Hypothalamus (tissue), 51 donors: ENCODE measurements at regions not wholly inside any gene's neighbourhood (a gene's known extent, or its start where the extent isn't known, plus 50 kb on each side); places are given as distances from the start of the nearest gene placed in this dataset.
A peak's percentile ranks its signal among the peaks of the same experiment; 100 is the strongest.
"Not testable (repeated sequence)": the region's sequence is repeated elsewhere in the genome, so short reads cannot be mapped to it uniquely, and the experiment has no call there.

Experiments
- DNase-seq, 51 donors: peaks; one replicate each; lab custom pipeline; 2025; lab: John Stamatoyannopoulos, UW

DNA sequence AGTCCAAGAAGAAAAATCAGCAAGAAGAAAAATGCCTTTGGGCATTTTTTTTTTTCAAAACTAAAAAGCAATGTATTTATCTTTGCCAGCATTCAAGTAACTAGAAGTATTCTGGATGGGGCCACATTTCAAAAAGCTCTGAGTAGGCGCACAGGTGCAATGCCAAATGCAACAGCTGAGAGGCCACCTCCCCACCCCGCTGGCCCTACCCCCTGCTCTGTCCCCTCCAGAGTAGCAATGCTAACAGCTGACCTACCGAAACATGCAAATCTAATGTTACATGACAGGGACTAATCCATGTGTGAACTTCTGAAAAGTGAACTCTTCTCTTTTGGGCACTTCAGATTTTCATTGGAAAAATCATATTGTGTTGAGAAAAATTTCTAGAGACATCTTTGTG, 153.7 kb upstream of the SLC38A2 start:
- no peak for DNase-seq

DNA sequence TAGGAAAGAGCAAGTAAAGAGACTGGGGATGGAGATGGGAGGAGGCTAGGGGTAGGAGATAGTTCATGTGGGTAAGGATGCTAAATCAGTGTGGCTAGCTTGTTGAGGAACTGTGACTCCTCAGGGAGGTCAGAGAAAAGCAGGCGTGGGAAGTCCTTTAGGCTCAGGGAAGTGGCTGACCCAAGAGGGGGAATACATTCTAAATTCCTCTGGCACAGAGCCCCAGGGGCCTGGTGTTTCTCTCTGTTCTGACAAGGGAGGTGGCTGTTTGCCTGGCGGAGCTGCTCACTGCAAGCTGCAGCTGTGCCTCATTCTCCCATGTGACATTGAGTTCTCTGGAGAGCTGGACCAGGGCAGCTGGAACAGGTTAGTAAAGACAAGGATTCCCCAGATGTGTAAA, 152.2 kb upstream of the SLC38A2 start:
- peak in 2 of 51 donors; percentile 1 for DNase-seq

DNA sequence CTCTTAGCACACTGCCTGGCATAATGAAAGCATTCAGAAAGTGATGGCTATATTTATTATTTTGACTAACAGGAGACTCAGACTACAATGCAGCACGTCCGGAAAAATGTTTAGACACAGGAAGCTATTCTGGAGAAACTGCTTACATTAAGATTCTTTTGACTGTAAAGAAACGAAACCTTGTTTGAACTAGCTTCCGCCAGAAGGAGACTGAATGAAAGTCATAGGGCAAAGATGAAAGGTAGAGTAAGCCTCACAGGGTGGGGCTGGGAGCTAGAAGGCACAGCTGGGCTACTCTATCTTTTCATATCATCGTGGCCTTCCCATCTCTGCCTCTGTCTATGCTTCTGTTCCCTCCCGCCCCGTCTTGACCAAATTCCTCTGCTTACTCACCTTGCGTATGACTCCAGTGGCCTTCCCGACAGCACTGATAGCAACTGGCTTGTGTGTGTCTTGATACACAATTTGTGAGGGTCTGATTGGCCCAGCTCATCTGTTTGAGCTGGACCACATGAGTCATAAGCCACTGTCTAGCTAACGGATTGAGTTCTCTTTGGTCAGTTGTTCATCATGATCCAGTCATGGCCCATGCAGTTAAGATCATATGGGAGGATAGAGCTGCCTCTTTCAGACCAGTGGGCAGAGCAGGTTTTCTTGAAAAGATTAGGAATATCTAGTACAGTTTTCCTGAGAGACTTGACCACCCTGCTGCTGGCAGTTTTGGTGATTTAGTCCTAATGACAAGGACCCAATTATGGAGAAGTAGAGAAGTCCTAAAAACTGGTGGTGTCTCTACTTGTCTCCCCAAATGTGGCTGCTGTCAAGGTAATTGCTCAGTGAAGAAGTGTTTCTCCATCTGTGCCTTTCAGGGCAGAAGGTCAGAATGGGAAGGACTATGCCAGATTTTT, 151.5 kb upstream of the SLC38A2 start:
- DNase-seq, result no peak

DNA sequence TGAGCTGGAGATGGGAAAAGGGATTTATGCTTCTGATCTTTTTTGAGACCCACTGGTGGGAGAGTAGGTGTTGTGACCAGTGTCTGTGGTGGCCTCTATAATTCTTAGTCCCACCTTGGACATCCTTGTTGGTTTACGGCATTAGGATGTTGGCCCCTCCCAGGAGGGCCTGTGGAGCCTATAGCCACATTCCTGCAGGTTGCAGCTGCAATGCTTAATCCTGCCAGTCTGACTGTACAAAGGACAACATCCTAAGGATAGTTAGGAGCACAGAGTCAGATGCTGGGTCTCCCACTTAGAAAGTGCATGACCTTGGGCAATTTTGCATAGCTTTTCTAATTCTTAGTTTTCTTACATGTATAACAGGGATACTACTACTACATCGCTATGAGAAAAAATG, 150.9 kb upstream of the SLC38A2 start:
- DNase-seq, result no peak

DNA sequence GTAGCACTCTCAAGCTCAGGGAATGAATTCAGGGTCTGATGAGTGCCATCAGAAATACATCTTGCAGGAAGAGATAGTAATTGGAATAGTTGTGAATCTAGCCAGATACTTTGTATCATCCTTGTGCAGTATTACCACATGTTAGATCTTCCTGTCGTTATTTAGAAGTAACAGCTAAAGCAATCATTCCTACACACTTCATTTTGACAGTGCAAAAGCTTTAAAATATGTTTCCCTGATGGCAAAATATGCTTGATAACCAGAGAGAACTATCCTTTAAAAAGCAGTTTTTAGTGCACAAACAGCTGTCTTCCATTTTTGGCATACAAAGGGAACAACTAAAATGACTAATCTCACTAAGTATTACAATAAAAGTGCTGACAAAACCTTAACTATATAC, 149.5 kb upstream of the SLC38A2 start:
- DNase-seq, result no peak

DNA sequence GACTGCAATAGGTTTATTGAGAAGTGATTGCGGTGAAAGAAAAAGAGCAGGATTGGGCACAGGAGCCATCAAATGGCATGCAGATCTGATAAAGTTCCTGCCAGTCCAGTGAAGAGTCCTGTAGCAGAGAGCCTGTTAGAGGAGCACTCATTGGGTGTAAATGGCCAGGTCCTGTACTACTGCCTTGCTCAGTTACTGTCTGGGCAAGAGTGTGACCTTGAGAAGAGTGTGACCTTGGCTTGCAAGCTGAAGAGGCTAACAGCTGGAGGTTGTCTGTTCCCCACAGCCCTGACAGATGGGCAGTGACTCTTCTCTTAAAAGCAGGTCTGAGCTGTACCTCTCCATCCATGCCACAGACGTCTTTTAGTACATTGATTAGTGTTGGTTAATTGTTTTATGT, 148.6 kb upstream of the SLC38A2 start:
- DNase-seq, result no peak

DNA sequence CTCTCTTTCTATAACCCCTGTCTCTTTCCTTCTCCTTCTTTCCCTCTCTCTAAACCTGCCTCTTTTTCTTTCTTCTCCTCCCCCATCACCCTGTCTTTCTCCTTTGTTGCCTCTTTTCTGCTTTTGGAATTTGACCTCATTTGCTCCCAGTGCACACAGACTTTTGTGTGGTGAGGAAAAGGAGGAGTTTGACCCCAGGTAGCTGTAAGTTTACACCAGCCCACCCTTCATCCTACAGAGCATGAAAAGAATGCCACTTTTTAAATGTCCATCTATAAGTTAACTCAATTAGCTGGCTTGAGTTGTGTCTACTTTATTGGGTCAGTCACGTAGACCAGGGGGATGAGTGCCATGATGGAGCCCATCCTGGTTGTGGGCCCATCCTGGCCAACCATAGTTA, 146.8 kb upstream of the SLC38A2 start:
- DNase-seq, result no peak

DNA sequence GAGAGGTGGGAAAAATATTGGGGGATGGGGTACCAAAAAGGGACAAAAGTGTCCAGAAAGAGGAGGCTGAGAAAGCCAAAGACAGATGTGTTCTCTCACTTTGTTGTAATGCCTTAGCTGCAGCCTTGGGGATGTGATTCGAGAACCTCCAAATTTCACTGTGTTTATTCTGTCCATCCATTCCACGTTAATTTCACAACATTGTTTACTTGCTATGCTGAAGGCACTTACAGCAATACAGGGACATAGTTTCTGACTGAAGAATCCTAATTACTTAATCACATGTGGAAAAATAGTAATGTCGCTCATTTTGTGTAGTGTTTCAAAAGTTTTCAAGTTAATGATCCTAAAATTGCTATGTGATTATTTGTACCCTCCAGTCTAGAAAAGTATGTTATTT, 146.2 kb upstream of the SLC38A2 start:
- DNase-seq, result no peak

DNA sequence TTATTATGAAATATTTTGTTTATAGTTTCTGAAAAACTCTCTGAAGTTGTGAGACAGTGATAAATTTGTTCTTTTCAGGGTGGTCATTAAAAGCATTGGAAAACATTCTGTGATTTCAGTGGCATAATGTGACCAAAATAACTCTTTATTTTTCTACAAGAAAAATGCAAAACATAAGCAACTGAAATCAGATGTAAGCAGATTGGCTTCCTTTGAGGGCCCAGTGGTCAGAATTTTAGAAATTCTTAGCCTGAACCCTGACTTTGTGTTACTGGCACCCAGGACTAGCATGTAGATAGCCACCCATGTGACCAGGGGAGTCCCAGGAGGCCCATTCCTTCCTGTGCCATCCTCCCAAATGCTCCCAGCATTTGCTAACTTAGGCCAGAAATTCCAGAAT, 145.6 kb upstream of the SLC38A2 start:
- no peak for DNase-seq

DNA sequence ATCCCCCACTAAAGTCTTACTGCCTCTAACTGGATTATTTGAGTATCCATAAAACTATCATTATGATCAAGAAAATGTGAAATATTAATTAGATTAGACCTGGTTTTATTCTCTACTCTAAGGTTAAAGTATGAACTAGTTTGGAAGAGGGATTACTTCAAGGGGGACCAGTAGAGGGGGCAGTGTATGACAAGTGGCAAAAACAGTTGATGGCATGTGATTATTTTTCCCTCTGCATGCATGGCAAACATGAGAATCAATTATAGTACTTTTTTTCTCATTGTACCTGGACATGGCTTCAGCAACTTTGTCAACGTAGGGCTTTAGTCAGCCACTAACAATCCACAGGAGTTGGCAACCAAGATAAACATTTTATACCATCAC, 145.0 kb upstream of the SLC38A2 start:
- DNase-seq, result no peak

DNA sequence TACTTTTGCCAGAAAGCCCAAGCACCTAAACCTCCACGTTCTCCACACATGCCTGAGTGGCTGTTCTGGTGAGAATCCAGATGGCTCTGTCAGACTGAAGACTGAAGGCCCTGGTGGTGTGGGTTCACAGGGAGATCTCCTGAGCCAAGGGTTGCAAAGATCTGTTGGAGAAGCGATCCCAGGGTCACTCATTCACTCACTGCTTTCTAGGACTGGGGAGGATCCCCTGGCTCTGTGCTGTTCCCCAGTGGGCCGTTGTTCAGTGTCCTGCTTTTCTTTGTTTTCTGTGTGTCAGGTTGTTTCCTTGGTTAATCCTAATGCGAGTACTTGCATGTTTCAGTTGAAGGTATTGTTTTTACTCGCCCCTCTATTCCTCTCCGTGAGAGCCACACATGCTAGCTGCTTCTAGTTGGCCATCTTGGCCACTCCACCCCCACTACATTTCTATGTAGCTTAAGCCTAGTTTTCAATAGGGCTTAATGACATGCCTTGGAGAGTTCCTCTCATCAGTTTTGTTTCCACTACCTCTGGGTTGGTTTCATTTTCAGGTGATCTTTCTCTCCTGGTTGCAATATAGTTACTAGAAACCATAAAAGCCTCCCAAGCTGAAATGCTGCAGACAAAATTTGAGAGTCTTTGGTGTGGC, 144.5 kb upstream of the SLC38A2 start:
- no peak for DNase-seq

DNA sequence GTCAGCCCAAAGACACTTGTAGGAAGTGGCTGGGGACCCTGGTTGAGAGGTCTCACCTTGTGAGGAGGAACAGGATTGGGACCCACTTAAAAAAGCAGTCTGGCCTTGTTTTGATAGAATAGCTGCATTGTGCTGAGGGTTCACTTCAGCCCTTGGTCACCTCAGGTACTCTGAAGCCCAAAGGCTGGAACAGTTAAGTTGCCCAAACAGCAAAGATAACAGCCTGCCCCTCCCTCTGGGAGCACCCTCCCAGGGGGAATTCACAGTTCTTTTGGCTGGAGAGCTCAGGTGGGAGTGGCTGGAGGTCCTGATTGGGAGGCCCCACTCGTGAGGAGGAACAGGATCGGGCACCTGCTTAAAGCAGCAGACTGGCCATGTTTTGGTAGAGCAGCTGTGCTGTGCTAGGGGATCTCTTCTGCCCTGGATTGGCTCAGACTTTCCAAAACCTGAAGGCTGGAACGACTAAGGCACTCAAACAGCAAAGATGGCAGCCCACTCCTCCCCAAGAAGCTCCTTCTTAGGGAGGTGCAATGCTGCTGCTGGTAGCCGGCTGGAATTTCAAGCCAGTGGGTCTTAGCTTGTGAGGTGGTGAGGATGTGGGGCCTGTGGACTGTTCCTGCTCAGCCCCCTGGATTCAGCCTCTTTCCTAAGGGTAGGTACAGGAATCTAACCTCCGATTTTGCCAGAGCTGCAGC, 143.8 kb upstream of the SLC38A2 start:
- DNase-seq, result no peak

DNA sequence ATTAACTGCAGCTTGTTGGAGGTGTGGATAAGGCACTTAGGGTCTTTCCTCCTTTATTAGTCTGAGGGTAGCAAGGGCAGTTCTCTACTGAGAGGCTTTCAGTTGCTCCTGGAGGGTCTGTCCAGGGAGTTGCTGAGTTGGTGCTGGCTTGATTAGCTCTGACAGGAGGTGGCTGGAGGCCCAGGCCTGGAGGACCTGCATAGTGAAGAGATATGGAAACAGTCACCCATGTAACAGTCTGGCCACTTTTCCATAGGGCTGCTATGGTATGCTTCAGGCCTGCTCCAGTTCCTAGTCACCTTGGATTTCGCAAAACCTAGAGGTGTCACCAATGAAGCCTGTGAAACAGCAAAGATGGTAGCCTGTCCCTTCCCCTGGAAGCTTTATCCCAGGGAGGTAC, 143.3 kb upstream of the SLC38A2 start:
- DNase-seq, result no peak

DNA sequence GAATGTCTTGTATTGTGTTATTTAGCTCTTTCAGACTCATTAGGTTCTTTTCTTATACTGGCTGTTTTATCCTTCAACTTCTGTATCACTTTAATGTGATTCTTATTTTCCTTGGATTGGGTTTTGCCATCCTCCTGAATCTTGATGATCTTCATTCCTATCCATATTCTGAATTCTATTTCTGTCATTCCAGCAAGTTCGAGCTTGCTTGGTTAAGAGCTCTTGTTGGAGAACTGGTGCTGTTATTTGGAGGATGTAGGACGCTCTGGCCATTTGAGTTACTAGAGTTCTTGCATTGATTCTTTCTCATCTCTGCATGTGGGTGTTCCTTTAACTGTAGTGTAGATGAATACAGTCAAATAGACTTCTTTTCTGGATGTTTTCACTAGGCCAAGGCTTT, 142.3 kb upstream of the SLC38A2 start:
- DNase-seq, result no peak

DNA sequence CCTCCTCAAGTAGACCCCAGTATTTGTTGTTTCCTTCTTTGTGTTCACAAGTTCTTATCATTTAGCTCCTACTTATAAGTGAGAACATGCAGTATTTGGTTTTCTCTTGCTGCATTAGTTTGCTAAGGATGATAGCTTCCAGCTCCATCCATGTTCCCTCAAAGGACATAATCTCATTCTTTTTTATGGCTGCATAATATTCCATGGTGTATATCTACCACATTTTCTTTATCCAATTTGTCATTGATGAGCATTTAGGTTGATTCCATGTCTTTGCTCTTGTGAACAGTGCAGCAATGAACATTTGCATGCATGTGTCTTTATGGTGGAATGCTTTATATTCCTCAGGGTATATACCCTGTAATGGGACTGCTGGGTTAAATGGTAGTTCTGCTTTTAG, 137.7 kb upstream of the SLC38A2 start:
- not testable (repeated sequence) for DNase-seq

DNA sequence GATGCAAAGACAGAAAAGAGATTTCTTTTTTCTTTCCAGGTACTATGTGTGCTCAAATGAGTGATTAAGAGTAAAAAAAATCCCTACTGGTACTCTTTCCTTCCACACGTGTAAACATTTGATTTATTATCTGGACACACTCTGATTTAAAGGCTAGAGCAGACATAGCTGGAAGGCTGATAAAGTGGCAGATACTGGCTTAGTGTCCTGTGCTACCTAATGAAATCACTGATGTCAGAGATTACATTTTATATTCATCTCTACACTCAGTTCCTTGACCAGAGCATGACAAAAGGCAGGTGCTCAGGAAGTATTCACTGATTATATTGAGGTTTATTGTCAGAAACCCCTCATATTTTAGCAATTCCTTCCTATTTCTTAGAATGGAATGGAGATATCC, 136.6 kb upstream of the SLC38A2 start:
- no peak for DNase-seq

DNA sequence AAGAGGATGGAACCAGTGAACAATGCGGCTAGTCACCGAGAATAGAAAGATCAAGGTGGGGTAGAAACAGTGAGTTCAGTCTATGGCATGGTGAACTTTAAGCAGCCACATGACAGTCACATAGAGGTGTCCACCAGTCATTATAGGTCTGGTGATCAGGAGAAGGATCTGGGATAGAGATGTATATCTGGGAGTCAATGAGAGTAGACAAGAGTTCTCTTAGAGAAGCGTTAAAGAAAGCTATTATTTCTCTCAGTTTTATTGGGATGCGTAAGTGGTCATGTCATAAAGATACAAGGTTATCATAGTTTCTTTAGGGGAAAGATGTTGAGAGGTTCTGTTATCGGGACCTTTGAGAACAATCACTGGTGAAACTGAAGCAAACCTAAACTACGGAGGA, 136.1 kb upstream of the SLC38A2 start:
- no peak for DNase-seq

DNA sequence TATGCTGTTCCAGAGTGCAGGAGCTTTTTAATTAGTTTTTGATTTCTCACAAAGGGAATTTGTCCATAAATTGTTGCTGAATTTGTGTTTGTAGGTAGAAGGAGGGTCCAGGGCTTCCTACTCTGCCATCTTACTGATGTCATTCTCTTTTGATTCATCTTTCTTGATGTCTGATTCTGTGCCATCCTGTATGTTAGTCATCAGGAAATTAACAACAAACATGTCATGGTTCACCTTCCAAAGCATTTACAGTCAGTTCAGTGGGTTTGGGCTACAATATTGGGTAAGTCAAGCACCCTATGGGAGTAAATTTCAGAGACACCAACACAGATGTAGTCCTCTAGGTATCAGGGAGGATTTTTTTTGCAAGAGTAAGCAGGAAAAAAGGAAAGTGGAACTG, 135.2 kb upstream of the SLC38A2 start:
- DNase-seq, result no peak

DNA sequence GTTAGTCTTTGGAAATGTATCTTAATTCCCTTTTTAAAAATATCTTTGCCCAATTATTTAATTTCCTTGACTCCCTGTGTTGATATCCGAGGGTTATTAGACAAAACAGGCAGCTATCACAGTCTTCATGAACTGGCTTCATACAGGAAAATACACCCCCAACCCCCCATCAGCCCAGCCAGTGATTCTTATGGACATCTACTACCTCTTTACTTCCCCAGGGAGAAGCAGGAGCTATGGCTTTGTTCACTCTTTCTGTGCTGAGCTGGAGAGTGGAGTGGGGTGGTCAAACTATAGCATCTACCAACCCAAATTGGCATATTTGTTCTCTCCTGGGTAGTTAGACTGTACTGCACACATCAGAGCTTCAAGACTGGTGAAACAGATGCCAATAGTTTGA, 134.4 kb upstream of the SLC38A2 start:
- no peak for DNase-seq

DNA sequence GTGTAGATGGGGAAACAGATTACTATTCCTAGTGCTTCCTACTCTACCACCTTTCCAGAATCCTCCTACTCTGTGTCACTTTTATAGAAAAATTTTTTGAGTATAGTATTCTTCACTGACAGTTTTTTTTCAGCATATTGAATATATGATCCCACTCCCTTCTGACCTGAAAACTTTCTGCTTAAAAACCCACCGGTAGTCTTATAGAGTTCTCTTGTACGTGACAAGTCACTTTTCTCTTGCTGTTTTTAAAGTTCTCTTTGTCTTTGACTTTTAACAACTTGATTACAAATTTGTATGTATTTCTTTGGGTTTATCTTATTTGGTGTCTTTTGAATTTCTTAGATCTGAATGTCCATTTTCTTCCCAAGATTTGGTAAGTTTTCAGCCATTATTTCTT, 133.6 kb upstream of the SLC38A2 start:
- DNase-seq, result no peak

DNA sequence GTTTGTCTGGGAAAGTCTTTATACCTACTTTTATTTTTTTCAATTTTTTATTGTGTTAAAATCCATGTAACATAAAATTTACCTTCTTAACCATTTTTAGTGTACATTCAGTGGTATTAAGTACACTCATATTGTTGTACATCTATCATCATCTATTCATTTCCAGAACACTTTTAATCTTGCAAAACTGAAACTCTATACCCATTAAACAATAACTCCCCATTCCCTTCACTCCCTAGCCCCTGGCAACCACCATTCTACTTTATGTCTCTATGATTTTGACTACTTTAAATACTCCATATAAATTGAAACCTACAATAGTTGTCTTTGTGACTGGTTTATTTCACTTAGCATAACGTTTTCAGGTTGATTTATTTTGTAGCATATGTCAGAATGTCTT, 131.9 kb upstream of the SLC38A2 start:
- no peak for DNase-seq

DNA sequence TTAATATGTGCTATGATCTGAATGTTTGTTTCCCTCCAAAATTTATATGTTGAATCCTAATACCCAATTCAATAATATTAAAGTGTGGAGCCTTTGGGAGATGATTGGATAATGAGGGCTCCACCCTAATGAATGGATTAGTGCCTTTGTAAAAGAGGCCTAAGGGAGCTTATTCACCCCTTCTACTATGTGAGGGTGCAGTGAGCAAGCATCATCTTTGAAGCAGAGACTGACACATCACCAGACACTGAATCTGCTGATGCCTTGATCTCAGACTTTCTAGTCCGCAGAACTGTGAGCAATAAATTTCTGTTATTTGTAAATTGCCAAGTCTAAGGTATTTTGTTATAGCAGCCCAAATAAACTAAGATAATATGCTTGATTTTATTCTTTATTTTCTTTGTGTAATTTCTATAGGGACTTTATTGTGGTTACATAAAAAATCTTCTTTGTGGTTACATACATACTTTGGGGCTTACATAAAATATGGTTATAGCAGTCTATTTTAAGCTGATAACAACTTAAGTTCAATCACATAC, 131.1 kb upstream of the SLC38A2 start:
- DNase-seq, result no peak
